ENCODE measurements at regions not wholly inside any gene's neighbourhood (a gene's known extent, or its start where the extent isn't known, plus 50 kb on each side); places are given as distances from the start of the nearest gene placed in this dataset.

- DNase-seq (ENCODE audit: low spot score), result no peak
Observed at GRCh38 chr5:3736466-3736865, 140.8 kb downstream of the IRX1 start.

- DNase-seq (ENCODE audit: low spot score), result no peak
Observed at GRCh38 chr5:3736926-3737325, 141.3 kb downstream of the IRX1 start.

DNA sequence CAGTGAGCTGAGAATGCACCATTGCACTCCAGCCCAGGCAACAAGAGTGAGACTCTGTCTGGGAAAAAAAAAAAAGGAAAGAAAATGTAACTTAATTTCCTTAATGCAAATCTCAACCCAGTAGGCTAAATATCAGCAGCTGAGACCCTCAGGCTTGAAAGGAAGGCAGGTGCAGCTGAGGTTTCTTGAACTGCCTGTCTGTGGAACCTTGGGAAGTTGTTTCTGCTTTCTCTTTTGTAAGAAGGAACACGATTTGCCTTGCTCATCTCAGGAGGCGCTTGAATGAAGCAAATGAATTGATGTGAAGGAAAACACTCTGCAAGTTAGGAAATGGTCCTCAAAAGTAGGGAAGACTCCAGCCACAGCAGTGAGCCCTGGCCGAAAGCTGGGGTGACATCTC lies 143.3 kb downstream of the IRX1 start:
- DNase-seq (ENCODE audit: low spot score), result no peak

DNA sequence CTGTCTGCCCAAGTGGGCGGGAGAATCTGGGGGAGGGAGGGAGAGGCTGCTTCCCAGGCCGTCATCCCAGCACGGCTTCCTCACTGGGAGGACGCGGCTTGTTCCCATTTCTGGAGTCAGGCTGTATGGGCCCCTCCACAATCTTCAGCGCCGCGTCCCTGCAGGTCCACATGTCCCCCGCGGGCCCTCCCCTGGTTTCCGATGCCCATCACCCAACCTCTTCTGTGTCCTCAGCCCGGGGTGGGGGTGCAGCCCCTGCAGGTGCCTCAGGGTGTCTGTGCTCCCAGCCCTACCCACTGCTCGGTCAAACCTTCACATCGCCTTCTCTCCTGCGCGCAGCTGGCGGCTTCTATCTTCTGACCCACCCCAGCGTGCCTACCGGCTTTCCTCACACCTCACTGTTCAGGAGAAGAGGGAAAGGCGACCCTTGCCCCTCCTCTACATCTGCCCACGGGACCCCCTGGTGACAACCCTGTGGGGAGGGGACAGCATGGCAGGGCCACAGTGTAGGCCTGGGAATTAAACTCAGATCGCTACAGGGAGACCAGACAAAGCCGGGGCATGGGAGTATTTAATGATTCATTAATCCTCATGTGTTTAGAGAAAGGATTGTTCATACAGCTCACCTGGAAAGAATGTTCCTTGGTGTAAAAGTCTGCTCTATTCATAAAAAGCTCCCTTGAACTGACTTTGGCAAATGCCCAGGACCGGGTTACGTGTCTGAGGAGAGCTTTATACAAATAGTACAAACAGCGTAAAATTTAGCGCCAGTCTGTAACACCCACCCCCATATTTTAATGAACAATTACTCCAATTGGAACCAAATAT lies 145.1 kb downstream of the IRX1 start:
- DNase-seq (ENCODE audit: low spot score), result no peak

- DNase-seq (ENCODE audit: low spot score), result no peak
Observed at GRCh38 chr5:3741374-3741770, 145.7 kb downstream of the IRX1 start.

DNA sequence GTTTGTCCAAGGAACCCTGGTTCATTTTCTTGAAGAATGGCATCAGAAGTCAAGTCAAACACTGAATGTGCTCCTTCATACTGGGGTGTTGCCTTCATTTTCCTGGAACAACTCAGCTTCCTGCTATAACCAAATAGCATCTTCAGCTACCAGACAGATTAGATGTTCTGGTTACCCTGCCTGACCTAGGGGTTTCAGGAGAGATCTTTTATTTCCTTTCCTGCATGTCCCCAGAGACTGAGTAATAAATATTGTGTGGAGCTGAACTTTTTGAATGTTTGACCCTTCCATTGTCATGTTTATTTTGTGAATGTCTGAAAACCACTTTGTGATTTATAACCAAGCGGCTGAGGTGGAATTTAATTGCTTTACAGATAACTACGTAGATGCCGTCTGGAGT lies 147.1 kb downstream of the IRX1 start:
- no peak for DNase-seq (ENCODE audit: low spot score)

- no peak for DNase-seq (ENCODE audit: low spot score)
Observed at GRCh38 chr5:3751846-3752245, 156.2 kb downstream of the IRX1 start.

DNA sequence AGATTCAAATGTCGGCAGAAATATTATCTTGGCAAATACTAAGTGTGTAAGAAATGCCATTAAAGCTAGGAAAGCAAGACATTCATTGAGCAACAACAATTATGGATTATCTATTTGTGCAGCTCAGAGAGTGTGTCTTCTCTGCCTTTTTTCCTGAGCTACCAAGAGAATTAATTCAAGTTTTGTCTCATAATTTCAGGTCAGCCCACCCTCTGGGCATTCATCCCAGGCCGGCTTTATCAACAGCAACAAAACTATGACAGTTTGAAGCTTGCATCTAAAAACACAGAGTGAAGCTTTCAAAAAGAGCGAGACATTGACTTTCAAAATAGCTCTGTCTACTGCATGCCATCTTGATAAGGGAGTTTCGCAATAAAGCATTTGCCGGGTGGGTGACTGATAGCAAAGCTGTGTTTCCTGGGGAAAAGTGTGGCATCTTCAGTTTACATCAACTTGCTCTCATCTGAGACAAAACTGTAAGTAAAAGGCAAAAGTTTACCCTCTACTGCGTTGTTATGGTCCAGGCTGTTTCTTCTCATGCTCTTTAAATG lies 182.4 kb downstream of the IRX1 start:
- DNase-seq (ENCODE audit: low spot score), result no peak

DNA sequence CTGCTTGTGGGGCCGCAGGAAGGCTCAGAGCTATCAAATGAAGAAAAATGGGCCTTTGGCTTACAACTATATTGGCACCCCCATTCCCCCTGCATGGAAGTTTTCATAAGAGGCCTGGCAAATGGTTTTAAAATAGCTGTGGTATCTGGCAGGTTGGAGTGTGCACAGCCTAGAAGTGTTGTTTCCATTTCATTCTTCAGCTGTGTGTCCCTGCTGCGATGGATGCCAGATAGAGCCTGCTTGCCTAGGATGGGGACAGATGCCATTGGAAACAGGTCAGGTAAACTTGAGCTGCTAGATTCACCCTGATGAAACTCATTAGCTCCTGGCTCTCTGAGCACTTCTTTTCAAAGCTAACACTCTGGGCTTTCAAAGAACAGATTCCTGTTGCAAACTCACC lies 183.3 kb downstream of the IRX1 start:
- DNase-seq (ENCODE audit: low spot score), result no peak

DNA sequence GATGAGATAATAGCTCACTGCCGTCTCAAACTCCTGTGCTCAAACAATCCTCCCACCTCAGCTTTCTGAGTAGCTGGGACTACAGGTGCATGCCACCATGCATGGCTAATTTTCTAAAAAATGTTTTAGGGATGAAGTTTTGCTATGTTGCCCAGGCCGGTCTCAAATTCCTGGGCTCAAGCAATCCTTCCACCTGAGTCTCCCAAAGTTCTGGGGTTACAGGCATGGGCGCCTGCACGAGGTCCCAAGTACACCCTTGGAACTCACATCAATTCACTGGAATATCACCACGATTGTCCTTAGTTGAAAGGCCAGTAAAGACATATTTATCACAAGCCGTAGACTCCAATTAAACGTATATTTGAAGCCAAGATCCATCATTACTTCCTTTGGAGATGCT lies 184.6 kb downstream of the IRX1 start:
- no peak for DNase-seq (ENCODE audit: low spot score)

DNA sequence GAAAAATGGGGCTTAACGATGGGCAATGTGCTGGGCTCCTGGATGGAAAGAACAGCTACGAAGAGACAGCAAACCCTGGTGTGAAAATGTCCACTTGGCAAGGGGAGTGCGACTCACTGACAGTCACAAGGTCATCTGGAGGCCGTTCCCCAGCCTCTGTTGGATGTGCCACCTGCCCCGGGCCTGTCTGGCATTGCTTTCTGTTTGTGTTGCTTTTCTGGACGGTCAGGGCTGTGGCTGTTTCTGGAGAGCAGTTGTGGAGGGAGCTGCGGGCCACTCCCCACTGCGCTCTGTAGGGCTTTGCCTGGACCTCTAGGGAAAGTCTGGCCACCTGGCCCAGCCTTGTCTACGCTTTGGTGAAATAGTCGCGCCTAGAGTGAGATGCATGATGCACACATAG lies 185.3 kb downstream of the IRX1 start:
- no peak for DNase-seq (ENCODE audit: low spot score)

GRCh38 chr5:3784854-3785253 lies 189.2 kb downstream of the IRX1 start:
- DNase-seq (ENCODE audit: low spot score), result no peak

DNA sequence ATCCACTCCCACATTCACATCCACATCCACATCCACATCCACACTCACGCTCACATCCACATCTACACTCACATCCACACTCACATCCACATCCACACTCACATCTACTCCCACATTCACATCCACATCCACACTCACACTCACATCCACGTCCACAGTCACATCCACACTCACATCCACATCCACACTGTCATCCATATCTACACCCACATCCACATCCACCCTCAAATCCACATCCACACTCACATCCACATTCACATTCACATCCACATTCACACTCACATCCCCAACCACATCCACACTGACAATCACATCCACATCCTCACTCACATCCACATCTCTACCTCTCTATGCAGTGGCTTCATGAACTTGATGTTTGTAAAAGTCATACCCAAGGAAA lies 190.5 kb downstream of the IRX1 start:
- DNase-seq (ENCODE audit: low spot score), result no peak

- DNase-seq (ENCODE audit: low spot score), result no peak
Observed at GRCh38 chr5:3786891-3787430, 191.3 kb downstream of the IRX1 start.

- no peak for DNase-seq (ENCODE audit: low spot score)
Observed at GRCh38 chr5:3787604-3788003, 192.0 kb downstream of the IRX1 start.

- DNase-seq (ENCODE audit: low spot score), result no peak
Observed at GRCh38 chr5:3789519-3790193, 194.0 kb downstream of the IRX1 start.

DNA sequence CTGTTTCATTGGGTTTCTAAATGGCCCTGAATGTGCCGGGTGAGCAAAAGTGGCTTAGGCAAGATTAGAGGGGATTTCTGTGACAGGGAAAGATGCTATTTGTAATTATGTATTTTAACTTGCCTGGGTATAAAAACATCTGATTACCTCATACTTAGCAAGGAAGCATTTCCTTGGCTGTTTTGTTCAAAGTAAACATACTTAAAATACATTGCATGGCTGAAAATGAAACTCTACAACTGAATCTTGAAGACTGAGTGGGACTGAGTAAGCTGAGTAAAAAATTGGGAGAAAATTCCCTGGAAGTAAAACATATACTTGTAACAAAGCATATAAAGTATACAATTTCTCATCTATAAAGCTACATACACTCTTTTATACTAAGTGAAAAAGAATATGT lies 197.5 kb downstream of the IRX1 start:
- DNase-seq (ENCODE audit: low spot score), result no peak

DNA sequence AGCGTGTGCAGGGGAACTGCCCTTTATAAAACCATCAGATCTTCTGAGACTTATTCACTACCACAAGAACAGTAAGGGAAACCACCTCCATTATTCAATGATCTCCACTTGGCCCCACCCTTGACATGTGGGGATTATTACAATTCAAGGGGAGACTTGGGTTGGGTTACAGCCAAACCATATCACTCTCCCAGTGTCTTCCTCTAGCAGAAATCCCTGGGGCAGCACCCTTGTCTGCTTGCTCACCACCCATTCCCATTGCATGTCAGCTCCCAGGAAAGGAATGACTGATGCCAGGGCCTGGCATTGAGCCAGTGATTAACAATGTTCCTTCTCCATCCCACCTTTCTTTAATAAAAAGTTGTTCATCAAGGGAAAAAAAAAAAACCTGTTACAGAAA lies 199.0 kb downstream of the IRX1 start:
- DNase-seq (ENCODE audit: low spot score), result no peak

DNA sequence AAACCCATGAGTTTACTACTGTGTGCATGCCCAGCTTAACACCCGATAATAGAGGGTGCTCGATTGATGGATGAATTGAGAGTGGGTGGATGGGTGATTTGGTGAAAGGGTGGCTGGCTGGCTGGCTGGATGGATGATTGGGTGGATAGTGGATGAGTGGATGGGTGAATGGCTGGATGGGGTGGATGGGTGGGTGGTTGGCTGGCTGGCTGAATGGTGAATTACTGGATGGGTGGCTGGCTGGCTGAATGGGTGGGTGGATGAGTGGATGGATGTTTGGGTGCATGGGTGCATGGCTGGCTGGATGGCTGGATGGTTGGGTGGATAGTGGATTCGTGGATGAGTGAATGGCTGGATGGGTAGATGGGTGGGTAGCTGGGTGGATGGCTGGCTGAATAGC lies 201.1 kb downstream of the IRX1 start:
- no peak for DNase-seq (ENCODE audit: low spot score)

- no peak for DNase-seq (ENCODE audit: low spot score)
Observed at GRCh38 chr5:3801967-3802366, 206.3 kb downstream of the IRX1 start.

DNA sequence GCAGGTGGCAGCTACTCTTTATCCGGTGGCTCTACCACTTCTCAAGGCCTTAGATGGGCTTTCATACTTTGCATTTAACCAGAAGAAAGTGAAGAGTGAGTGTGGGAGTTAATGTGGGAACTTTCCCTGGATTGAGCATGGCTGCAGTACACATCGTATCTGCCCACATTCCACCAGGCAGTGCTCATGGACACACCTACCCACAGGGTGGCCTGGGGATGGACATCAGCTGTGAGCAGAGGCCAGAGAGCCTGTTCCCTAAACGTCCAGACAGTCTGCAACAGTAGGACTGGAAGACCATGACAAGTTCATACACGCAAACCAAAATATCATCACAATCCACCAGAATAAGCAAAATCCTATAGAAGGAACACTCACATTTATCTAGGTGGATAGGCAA lies 213.8 kb downstream of the IRX1 start:
- DNase-seq (ENCODE audit: low spot score), result no peak

GRCh38 chr5:3811116-3811515 lies 215.5 kb downstream of the IRX1 start:
- DNase-seq (ENCODE audit: low spot score), result no peak

DNA sequence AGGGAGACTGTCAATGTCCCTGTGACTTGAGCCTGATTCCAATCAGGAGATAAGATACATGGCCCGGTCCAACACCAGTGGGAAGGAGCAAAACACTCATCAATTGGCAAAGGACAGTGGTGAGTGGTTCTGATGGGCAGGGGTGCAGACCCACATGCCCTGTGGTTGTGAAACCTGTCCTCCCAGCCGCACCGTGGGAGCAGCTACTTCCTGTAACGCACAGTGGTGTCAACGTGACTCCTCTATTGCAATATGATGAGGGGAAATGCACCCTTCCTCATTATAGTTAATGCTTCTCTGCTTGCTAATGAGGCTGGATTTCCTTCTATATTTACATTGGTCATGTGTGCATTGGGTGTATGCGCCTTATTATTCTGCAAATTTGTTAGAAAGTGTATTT lies 223.0 kb downstream of the IRX1 start:
- DNase-seq (ENCODE audit: low spot score), result no peak

Data from globus pallidus (tissue), 1 donor.